AG04449 (cell line): ENCODE measurements at regions not wholly inside any gene's neighbourhood (a gene's known extent, or its start where the extent isn't known, plus 50 kb on each side); places are given as distances from the start of the nearest gene placed in this dataset.

Experiments
- CTCF ChIA-PET: fragments of 350-600 bp; formaldehyde crosslinking; extraction: SDS; loops from one replicate; lab custom pipeline; 2021; ENCODE audit warnings: antibody characterized with exemption; lab: Yijun Ruan, JAX
- POLR2A ChIA-PET: fragments of 400-600, 350-600 bp; formaldehyde crosslinking; extraction: SDS; loops from one replicate; lab custom pipeline; 2020; ENCODE audit warnings: antibody characterized with exemption, inconsistent platforms; lab: Yijun Ruan, JAX
- DNase-seq: peaks from one replicate; pipeline ENCODE4 v3.0.0-alpha.2; 2010; ENCODE audit warnings: low read depth, low spot score
- H3K4me3 ChIP-seq: 2 replicates; pipeline ENCODE4 v1.5.1; 2011; ENCODE audit warnings: low read depth, mild to moderate bottlenecking, control low read depth, low read length
- CTCF ChIP-seq: IDR thresholded peaks from one replicate; pipeline ENCODE4 v1.5.1; 2011; ENCODE audit warnings: mild to moderate bottlenecking, moderate library complexity, low read length, control low read depth, inconsistent platforms; ENCODE audit not compliant: insufficient read depth; ENCODE audit errors: missing control alignments

GRCh38 chr1:94608852-94609530 is 67.4 kb upstream of the F3 start:
- DNase-seq = no peak
- TF ChIP-seq CTCF = no peak

GRCh38 chr1:94608142-94608851 is 66.7 kb upstream of the F3 start:
- no peak for TF ChIP-seq CTCF
- POLR2A ChIA-PET = interaction anchor here (1.1 kb wide), 1 partner anchor 15 kb away, joined by 3 read pairs; no protein-coding TSS in a partner anchor
- no peak overlapping the region for H3K4me3 ChIP-seq
- no peak for DNase-seq
- CTCF ChIA-PET = interaction anchor here (2.2 kb wide), 1 partner anchor 9 kb away, joined by 8 read pairs; no protein-coding TSS in a partner anchor

More at GRCh38 chr1:94608852-94609530, 67.4 kb upstream of the F3 start:
- POLR2A ChIA-PET = interaction anchor here (1.1 kb wide), 1 partner anchor 14 kb away, joined by 3 read pairs; no protein-coding TSS in a partner anchor
- no peak overlapping the region for H3K4me3 ChIP-seq
- CTCF ChIA-PET = interaction anchor here (2.2 kb wide), 1 partner anchor 10 kb away, joined by 8 read pairs; no protein-coding TSS in a partner anchor

- H3K4me3 ChIP-seq = no peak overlapping the region
- POLR2A ChIA-PET = no interaction called here
- DNase-seq = no peak
- CTCF ChIA-PET = interaction anchor here (2.1 to 2.2 kb wide), 2 partner anchors 8 to 197 kb away, joined by 8 read pairs; no protein-coding TSS in a partner anchor
- no peak for TF ChIP-seq CTCF
These were observed 65.8 kb upstream of the F3 start for GRCh38 chr1:94607398-94607797.

- no peak for TF ChIP-seq CTCF
- DNase-seq = no peak
- ChIA-PET POLR2A (interaction anchor here (0.8 kb wide), 1 partner anchor 65 kb away, joined by 3 read pairs; the partner anchor contains the start of gene F3), CTCF (interaction anchor here (0.7 to 2.1 kb wide), 5 partner anchors 8 to 198 kb away, joined by 3 to 8 read pairs (median 4); no protein-coding TSS in a partner anchor)
- no peak overlapping the region for H3K4me3 ChIP-seq
These were observed 64.9 kb upstream of the F3 start for GRCh38 chr1:94606471-94606870.

GRCh38 chr1:94603663-94604062 is 62.1 kb upstream of the F3 start:
- POLR2A ChIA-PET = no interaction called here
- DNase-seq = no peak
- no peak overlapping the region for H3K4me3 ChIP-seq
- CTCF ChIA-PET = interaction anchor here (1.3 to 2.2 kb wide), 3 partner anchors 10 to 122 kb away, joined by 3 to 8 read pairs (median 4); no protein-coding TSS in a partner anchor
- no peak for TF ChIP-seq CTCF
